Cardiac muscle cell (in vitro differentiated cells and primary cell): ENCODE measurements at regions not wholly inside any gene's neighbourhood (a gene's known extent, or its start where the extent isn't known, plus 50 kb on each side); places are given as distances from the start of the nearest gene placed in this dataset.

Experiments
- DNase-seq, 2 donors: peaks; one replicate each; pipeline versions ENCODE4 v3.0.0 to v3.0.0-alpha.2; 2010 to 2017; ENCODE audit warnings: low read depth in 1 of 2, low spot score in 1 of 2
- H3K27ac ChIP-seq: fragments of 200-600 bp; sonication (generic); 2 replicates; pipeline ENCODE4 v1.5.1; 2016
- H3K27me3 ChIP-seq: fragments of 200-600 bp; sonication (generic); 2 replicates; pipeline ENCODE4 v1.6.0; 2016; ENCODE audit warnings: control low read depth
- H3K36me3 ChIP-seq: fragments of 200-600 bp; sonication (generic); 2 replicates; pipeline ENCODE4 v1.5.1; 2016; ENCODE audit warnings: control low read depth
- H3K4me1 ChIP-seq: fragments of 200-600 bp; sonication (generic); 2 replicates; pipeline ENCODE4 v1.8.1; 2017; ENCODE audit warnings: low read depth, mild to moderate bottlenecking, mixed run types
- H3K4me3 ChIP-seq: fragments of 200-600 bp; sonication (generic); 2 replicates; pipeline ENCODE4 v1.5.1; 2016; ENCODE audit warnings: mild to moderate bottlenecking
- H3K9me3 ChIP-seq: fragments of 200-600 bp; sonication (generic); 2 replicates; pipeline ENCODE4 v1.5.1; 2017; ENCODE audit warnings: low read depth, mild to moderate bottlenecking, control low read depth
- CTCF ChIP-seq: IDR thresholded peaks from 2 replicates; pipeline ENCODE4 v1.5.1; 2012; ENCODE audit warnings: low read depth, mild to moderate bottlenecking, low read length

- Histone ChIP-seq H3K27me3 (no peaks in the 10 kb centered on the region), H3K4me3 (no peak overlapping the region), H3K9me3 (no peaks in the 10 kb centered on the region), H3K36me3 (no peaks in the 10 kb centered on the region), H3K27ac (no peak overlapping the region), H3K4me1 (no peaks in the 10 kb centered on the region)
- DNase-seq, result no peak
- TF ChIP-seq CTCF, result no peak
These were observed 321.6 kb upstream of the RNF32 start for GRCh38 chr7:156318926-156319325.

- Histone ChIP-seq H3K4me3 (no peak overlapping the region), H3K27ac (no peak overlapping the region), H3K9me3 (no peaks in the 10 kb centered on the region), H3K36me3 (no peaks in the 10 kb centered on the region), H3K27me3 (no peaks in the 10 kb centered on the region), H3K4me1 (no peaks in the 10 kb centered on the region)
- DNase-seq, result no peak
- no peak for TF ChIP-seq CTCF
These were observed 322.1 kb upstream of the RNF32 start for GRCh38 chr7:156318426-156318825.

- H3K27me3 ChIP-seq, result no peaks in the 10 kb centered on the region
- H3K36me3 ChIP-seq, result no peaks in the 10 kb centered on the region
- no peak overlapping the region for H3K27ac ChIP-seq
- no peaks in the 10 kb centered on the region for H3K4me1 ChIP-seq
- TF ChIP-seq CTCF, result no peak
- DNase-seq, result no peak
- no peak overlapping the region for H3K4me3 ChIP-seq
- H3K9me3 ChIP-seq, result no peaks in the 10 kb centered on the region
These were observed 331.5 kb upstream of the RNF32 start for GRCh38 chr7:156309016-156309620.

- no peaks in the 10 kb centered on the region for H3K9me3 ChIP-seq
- DNase-seq, result no peak
These were observed 333.4 kb upstream of the RNF32 start for GRCh38 chr7:156307193-156307592.

GRCh38 chr7:156305351-156305750 is 335.2 kb upstream of the RNF32 start:
- H3K27me3 ChIP-seq, result no peaks in the 10 kb centered on the region
- no peak overlapping the region for H3K27ac ChIP-seq
- no peaks in the 10 kb centered on the region for H3K36me3 ChIP-seq
- H3K4me1 ChIP-seq, result no peaks in the 10 kb centered on the region
- TF ChIP-seq CTCF, result no peak
- H3K9me3 ChIP-seq, result no peaks in the 10 kb centered on the region
- no peak for DNase-seq
- H3K4me3 ChIP-seq, result no peak overlapping the region

More at GRCh38 chr7:156307193-156307592, 333.4 kb upstream of the RNF32 start:
- Histone ChIP-seq H3K4me1 (no peaks in the 10 kb centered on the region), H3K27ac (no peak overlapping the region), H3K27me3 (no peaks in the 10 kb centered on the region), H3K36me3 (no peaks in the 10 kb centered on the region), H3K4me3 (no peak overlapping the region)
- no peak for TF ChIP-seq CTCF

- no peak for TF ChIP-seq CTCF
- Histone ChIP-seq H3K27ac (no peak overlapping the region), H3K4me3 (no peak overlapping the region), H3K4me1 (no peaks in the 10 kb centered on the region), H3K27me3 (no peaks in the 10 kb centered on the region), H3K9me3 (no peaks in the 10 kb centered on the region), H3K36me3 (no peaks in the 10 kb centered on the region)
- no peak for DNase-seq
These were observed 357.8 kb upstream of the RNF32 start for GRCh38 chr7:156282816-156283215.
